ENCODE measurements at regions not wholly inside any gene's neighbourhood (a gene's known extent, or its start where the extent isn't known, plus 50 kb on each side); places are given as distances from the start of the nearest gene placed in this dataset.

GRCh38 chr9:88658311-88658822, 123.4 kb downstream of the NXNL2 start:
- no peak for DNase-seq (ENCODE audit: low spot score)

GRCh38 chr9:88659126-88659525, 124.1 kb downstream of the NXNL2 start:
- DNase-seq (ENCODE audit: low spot score): no peak

GRCh38 chr9:88660611-88661010, 125.6 kb downstream of the NXNL2 start:
- DNase-seq (ENCODE audit: low spot score): no peak

DNA sequence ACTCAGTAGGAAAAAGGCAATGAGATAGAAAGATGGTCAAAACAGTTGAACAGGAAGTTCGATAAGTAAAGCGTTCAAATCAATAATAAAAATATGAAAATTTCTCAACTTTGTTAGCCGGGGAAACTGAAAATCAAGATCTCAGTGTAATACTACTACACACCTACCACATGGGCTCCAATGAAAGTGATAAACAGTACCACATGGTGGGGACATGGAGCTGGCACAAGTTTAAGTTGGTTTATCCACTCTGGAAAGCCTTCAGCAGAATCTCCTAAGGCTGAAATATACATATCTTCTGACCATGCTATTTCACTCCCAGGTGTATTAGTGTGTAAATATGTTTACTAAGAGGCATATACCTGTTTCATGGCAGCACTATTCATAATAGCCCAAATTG, 126.8 kb downstream of the NXNL2 start:
- DNase-seq (ENCODE audit: low spot score): no peak

- no peak for DNase-seq (ENCODE audit: low spot score)
Observed at GRCh38 chr9:88663771-88664419, 128.9 kb downstream of the NXNL2 start.

DNA sequence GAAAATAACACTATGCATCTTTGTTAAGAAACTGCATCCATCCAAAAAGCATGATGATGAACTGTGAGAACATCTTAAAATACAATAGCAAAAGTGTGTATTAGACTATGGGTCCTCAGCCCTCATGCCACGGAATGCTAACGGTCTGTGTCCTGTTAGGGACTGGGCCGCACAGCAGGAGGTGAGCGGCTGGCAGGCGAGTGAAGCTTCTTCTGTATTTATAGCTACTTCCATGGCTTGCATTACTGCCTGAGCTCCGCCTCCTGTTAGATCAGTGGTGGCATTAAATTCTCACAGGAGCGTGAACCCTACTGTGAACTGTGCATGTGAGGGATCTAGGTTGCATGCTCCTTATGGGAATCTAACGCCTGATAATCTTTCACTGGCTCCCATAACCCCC, 129.8 kb downstream of the NXNL2 start:
- DNase-seq (ENCODE audit: low spot score): no peak

GRCh38 chr9:88672874-88673689, 138.1 kb downstream of the NXNL2 start:
- no peak for DNase-seq (ENCODE audit: low spot score)

DNA sequence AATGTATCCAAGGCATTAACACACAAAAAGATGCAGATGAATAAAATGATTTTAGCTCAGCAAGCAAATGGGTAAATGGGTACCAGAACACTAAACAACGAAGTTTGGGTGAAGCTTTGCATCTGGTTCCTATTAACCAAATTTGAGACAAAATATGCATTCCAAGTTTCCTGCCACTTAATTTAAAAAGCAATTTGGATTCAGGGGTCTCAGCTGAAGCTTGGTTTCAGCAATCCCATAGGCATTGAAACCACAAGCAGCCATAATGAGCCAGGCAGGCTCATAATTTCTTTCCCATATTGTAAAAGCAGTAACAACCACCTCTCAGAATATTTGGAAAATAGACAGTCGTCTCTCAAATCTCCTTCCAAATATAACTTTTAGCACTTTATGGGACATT, 138.9 kb downstream of the NXNL2 start:
- no peak for DNase-seq (ENCODE audit: low spot score)

DNA sequence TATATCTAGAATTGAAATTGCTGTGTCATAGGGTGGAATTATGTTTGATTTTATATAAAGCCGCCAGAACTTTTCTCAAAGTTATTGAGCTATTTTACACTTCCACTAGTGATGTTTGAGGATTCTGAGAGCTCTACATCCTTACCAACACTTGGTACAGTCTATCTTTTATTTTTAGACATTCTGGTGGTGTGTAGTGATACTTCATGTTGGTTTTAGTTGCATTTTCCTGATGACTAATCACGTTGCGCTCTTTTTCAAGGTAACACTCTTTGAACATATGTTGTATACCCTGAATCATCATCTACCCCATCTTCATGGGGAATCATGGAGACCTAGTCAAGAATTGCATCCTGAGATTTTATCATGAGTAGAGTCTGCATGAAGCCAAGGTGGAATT, 141.7 kb downstream of the NXNL2 start:
- DNase-seq (ENCODE audit: low spot score): no peak

GRCh38 chr9:88678008-88678407, 143.0 kb downstream of the NXNL2 start:
- DNase-seq (ENCODE audit: low spot score): no peak

GRCh38 chr9:88678431-88678830, 143.5 kb downstream of the NXNL2 start:
- no peak for DNase-seq (ENCODE audit: low spot score)

GRCh38 chr9:88680041-88680440, 145.1 kb downstream of the NXNL2 start:
- no peak for DNase-seq (ENCODE audit: low spot score)

GRCh38 chr9:88680505-88681160, 145.7 kb downstream of the NXNL2 start:
- DNase-seq (ENCODE audit: low spot score): no peak

DNA sequence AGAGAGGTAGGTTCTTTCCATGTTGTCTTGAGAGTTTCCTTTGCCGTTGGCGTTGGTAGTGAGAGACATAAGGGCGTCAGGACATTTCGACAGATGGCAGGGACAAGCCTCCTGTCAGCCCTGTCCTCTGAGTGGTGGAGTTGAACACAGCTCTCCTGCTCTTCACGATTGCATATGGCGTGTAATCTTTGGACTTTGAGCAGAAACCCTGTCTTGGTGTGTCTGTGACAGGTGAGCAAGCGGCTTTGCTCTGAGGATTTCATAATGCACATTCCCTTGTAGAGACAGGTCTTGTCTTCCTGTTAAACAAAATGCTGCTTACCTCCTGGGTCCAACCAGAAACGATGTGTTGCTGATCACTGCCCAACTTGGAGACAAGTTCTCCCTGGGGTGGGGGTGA, 146.5 kb downstream of the NXNL2 start:
- DNase-seq (ENCODE audit: low spot score): no peak

DNA sequence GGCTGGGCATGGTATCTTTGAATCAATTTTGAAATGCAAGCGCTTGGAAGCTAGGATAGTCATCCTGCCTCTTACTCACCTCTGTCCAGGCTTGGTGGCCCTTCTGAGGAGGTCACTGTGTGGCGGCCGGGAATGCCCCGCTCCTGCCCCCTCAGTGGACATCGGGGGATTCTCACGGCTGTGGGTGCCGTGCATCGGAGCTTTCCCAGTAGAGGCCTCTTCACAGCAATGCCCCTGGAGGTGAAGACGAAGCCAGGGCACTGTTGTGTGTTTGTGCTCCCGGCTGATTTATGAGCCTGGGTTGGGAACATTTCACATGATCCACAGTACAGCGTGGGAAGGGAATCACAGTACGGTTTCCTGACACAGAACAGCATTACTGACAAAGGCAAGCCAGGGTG, 147.5 kb downstream of the NXNL2 start:
- no peak for DNase-seq (ENCODE audit: low spot score)

DNA sequence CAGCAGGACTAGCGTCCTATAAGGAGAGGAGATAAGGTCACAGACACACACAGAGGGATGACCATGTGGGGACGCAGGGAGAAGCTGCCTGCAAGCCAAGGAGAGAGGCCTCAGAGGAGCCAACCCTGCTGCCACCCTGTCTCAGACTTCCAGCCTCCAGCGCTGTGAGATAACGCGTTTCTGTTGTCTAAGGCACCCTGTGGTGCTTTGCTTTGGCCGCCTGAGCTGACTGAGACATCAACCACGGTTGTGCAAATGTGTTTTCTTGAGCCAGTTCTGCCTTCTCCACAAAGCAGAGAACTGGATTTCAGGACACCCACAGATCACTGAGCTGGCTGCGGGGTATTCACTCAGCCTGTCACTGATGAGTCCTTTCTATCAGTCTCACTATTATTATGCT, 149.1 kb downstream of the NXNL2 start:
- no peak for DNase-seq (ENCODE audit: low spot score)

GRCh38 chr9:88684845-88685244, 149.9 kb downstream of the NXNL2 start:
- no peak for DNase-seq (ENCODE audit: low spot score)

- no peak for DNase-seq (ENCODE audit: low spot score)
Observed at GRCh38 chr9:88685966-88686365, 151.0 kb downstream of the NXNL2 start.

GRCh38 chr9:88689509-88690298, 154.7 kb downstream of the NXNL2 start:
- DNase-seq (ENCODE audit: low spot score): no peak

DNA sequence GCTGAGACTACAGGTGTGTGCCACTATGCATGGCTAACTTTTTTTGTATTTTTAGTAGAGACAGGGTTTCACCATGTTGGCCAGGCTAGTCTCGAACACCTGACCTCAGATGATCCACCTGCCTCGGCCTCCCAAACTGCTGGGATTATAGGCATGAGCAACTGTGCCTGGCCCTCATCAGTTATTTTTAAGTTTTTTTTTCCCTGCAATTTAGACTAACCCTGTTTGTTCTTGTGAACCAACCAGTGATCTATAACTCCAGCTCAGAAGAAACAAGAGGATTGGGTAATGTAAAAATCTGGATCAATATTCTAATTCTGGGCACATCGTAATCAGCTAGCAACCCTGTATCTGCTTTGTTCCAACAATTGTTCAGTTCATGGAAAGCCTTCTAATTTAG, 155.7 kb downstream of the NXNL2 start:
- no peak for DNase-seq (ENCODE audit: low spot score)

GRCh38 chr9:88691091-88691490, 156.1 kb downstream of the NXNL2 start:
- no peak for DNase-seq (ENCODE audit: low spot score)

DNA sequence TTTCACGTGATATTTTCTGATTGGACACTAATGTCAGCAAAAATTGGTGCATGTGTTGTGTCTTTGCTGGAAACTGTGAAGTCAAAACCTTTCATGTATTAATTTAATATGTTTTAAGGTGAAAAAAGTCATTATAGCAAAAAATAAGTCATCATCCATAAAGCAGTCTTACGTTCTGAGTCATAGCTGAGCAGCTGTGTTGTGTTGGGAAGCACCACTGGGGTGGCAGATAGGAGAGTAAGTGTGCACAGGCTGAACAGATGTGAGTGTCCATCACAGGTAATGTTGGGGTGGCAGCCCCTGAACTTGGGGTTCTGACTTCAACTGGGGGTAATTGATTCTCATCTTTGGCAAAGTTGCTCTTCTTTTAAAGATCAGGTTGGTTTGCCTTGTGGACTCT, 156.8 kb downstream of the NXNL2 start:
- DNase-seq (ENCODE audit: low spot score): no peak

All from CD4-positive, alpha-beta T cell treated with Interleukin-15 for 4 hours (primary cell).